HepG2 (cell line): ENCODE measurements at regions not wholly inside any gene's neighbourhood (a gene's known extent, or its start where the extent isn't known, plus 50 kb on each side); places are given as distances from the start of the nearest gene placed in this dataset.

ENCODE experiments used
- HOXD1 ChIP-seq: sonication (generic); formaldehyde crosslinking; IDR thresholded peaks from 2 replicates; pipeline ENCODE4 v1.5.0; 2020; ENCODE audit warnings: missing genetic modification reagents
- POLR2A ChIP-seq, 2 experiments: IDR thresholded peaks; 2 replicates each; pipeline ENCODE4 v1.6.1; 2011; ENCODE audit warnings: low read depth in 2 of 2, low read length in 2 of 2, mild to moderate bottlenecking in 1 of 2, moderate library complexity in 1 of 2; ENCODE audit not compliant: insufficient read depth in 1 of 2
- ZNF557 ChIP-seq: sonication (generic); formaldehyde crosslinking; IDR thresholded peaks from 2 replicates; pipeline ENCODE4 v1.4.0; 2020; ENCODE audit warnings: missing genetic modification reagents

DNA sequence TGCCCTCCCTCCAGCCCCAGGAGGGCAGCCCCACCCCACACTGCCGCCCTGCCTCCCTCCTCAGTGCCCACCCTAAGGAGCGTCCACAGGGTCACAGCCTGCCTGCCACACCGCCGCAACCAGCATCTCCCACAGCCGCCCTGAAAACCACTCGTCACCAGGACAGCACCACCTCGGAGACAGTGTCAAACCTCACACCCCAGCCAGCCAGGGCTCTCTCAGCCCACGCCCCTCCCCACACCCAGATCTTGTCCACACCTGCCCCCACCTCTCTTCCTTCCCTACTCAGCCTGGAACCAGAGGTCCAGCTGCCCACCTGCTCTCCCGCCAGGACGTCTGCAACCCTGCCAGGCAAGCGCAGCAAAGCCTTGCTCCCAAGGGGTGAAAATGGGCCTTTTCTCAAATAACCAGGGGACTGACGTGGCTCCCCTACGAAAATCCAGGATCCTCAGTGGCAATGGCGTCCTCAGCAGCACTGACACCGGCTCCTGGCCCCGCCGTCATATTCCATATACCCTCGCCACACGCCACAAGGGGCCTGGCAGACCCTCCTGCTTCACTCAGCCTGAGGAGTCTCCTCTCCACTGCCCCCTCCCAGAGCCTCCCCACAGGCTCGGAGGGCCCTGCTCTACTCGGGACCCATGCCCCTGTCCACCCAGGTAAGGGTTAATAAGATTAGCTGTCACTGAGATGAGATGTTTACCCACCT is 71.0 kb upstream of the ADAMTS2 start:
- TF ChIP-seq HOXD1 (CRISPR knock-in tag) (no peak), POLR2A (IDR thresholded peaks at IDR 0.05; ENCODE audit: insufficient read depth in 1 of 2, low read depth in 2 of 2, low read length in 2 of 2) (no peak), ZNF557 (CRISPR knock-in tag) (no peak)
